ENCODE measurements at regions not wholly inside any gene's neighbourhood (a gene's known extent, or its start where the extent isn't known, plus 50 kb on each side); places are given as distances from the start of the nearest gene placed in this dataset.

- H3K4me1 ChIP-seq (ENCODE audit: low read depth, poor library complexity, severe bottlenecking) = peaks cover 97% of the 10 kb centered on the region
- H3K4me2 ChIP-seq = peak overlapping the region; percentile 82; the same call in 1 of the 2 replicates
- H3K4me3 ChIP-seq (IDR thresholded peaks at IDR 0.05; ENCODE audit: insufficient read depth, low read depth, low read length) = no peak overlapping the region
- H3K9ac ChIP-seq = no peak overlapping the region
- no peaks in the 10 kb centered on the region for H3K27me3 ChIP-seq (ENCODE audit: insufficient read depth, low read depth)
- H3K79me2 ChIP-seq (ENCODE audit: insufficient read depth, low read depth) = peaks cover 97% of the 10 kb centered on the region
- H2AFZ ChIP-seq (ENCODE audit: low read depth) = no peak overlapping the region
- no peak for TF ChIP-seq CTCF (conservative IDR thresholded peaks at IDR 0.05; ENCODE audit: low read depth, low read length)
- peak overlapping the region; percentile 96; the same call in 1 of the 2 replicates for H3K27ac ChIP-seq
- H3K36me3 ChIP-seq (ENCODE audit: insufficient read depth) = no peaks in the 10 kb centered on the region
- H4K20me1 ChIP-seq (ENCODE audit: insufficient read depth) = 0 out of 2 replicates have a peak, but pooled peaks cover 6% of the 10 kb centered on the region
Observed at GRCh38 chr17:77435272-77436057, 294.7 kb downstream of the SEC14L1 start.

- H3K4me2 ChIP-seq = peak overlapping the region; percentile 82; the same call in 1 of the 2 replicates
- H3K27ac ChIP-seq = peak overlapping the region; percentile 96; the same call in 1 of the 2 replicates
- H3K79me2 ChIP-seq (ENCODE audit: insufficient read depth, low read depth) = peaks cover 91% of the 10 kb centered on the region
- H3K36me3 ChIP-seq (ENCODE audit: insufficient read depth) = no peaks in the 10 kb centered on the region
- no peaks in the 10 kb centered on the region for H3K27me3 ChIP-seq (ENCODE audit: insufficient read depth, low read depth)
- no peak overlapping the region for H3K4me3 ChIP-seq (IDR thresholded peaks at IDR 0.05; ENCODE audit: insufficient read depth, low read depth, low read length)
- peaks cover 97% of the 10 kb centered on the region for H3K4me1 ChIP-seq (ENCODE audit: low read depth, poor library complexity, severe bottlenecking)
- 0 out of 2 replicates have a peak, but pooled peaks cover 4% of the 10 kb centered on the region for H4K20me1 ChIP-seq (ENCODE audit: insufficient read depth)
- H3K9ac ChIP-seq = no peak overlapping the region
- no peak overlapping the region for H2AFZ ChIP-seq (ENCODE audit: low read depth)
- no peak for TF ChIP-seq CTCF (conservative IDR thresholded peaks at IDR 0.05; ENCODE audit: low read depth, low read length)
Observed at GRCh38 chr17:77436058-77436442, 295.3 kb downstream of the SEC14L1 start.

GRCh38 chr17:77436481-77436880 is 295.7 kb downstream of the SEC14L1 start:
- no peak for TF ChIP-seq CTCF (conservative IDR thresholded peaks at IDR 0.05; ENCODE audit: low read depth, low read length)
- Histone ChIP-seq H3K27me3 (ENCODE audit: insufficient read depth, low read depth) (no peaks in the 10 kb centered on the region), H3K9ac (peak overlapping the region; percentile 3; the same call in 1 of the 2 replicates), H3K27ac (peak overlapping the region; percentile 96), H4K20me1 (ENCODE audit: insufficient read depth) (no peaks in the 10 kb centered on the region), H3K36me3 (ENCODE audit: insufficient read depth) (no peaks in the 10 kb centered on the region), H3K4me1 (ENCODE audit: low read depth, poor library complexity, severe bottlenecking) (peaks cover 98% of the 10 kb centered on the region), H3K4me2 (peak overlapping the region; percentile 82; the same call in 1 of the 2 replicates), H3K79me2 (ENCODE audit: insufficient read depth, low read depth) (peaks cover 87% of the 10 kb centered on the region), H2AFZ (ENCODE audit: low read depth) (no peak overlapping the region), H3K4me3 (IDR thresholded peaks at IDR 0.05; ENCODE audit: insufficient read depth, low read depth, low read length) (no peak overlapping the region)

GRCh38 chr17:77437017-77437416 is 296.2 kb downstream of the SEC14L1 start:
- Histone ChIP-seq H3K4me3 (IDR thresholded peaks at IDR 0.05; ENCODE audit: insufficient read depth, low read depth, low read length) (no peak overlapping the region), H3K4me1 (ENCODE audit: low read depth, poor library complexity, severe bottlenecking) (peaks cover 100% of the 10 kb centered on the region), H3K9ac (peak overlapping the region; percentile 3; the same call in 1 of the 2 replicates), H4K20me1 (ENCODE audit: insufficient read depth) (no peaks in the 10 kb centered on the region), H2AFZ (ENCODE audit: low read depth) (no peak overlapping the region), H3K79me2 (ENCODE audit: insufficient read depth, low read depth) (peaks cover 85% of the 10 kb centered on the region), H3K4me2 (peak overlapping the region; percentile 82; the same call in 1 of the 2 replicates), H3K27ac (peak overlapping the region; percentile 96), H3K36me3 (ENCODE audit: insufficient read depth) (no peaks in the 10 kb centered on the region), H3K27me3 (ENCODE audit: insufficient read depth, low read depth) (no peaks in the 10 kb centered on the region)
- no peak for TF ChIP-seq CTCF (conservative IDR thresholded peaks at IDR 0.05; ENCODE audit: low read depth, low read length)
